ENCODE measurements at regions not wholly inside any gene's neighbourhood (a gene's known extent, or its start where the extent isn't known, plus 50 kb on each side); places are given as distances from the start of the nearest gene placed in this dataset.

GRCh38 chr14:86243158-86243557, 713.2 kb downstream of the FLRT2 start:
- Histone ChIP-seq H3K4me2 (ENCODE audit: insufficient read depth, low read length) (no peak overlapping the region), H3K9ac (ENCODE audit: low read depth, low read length) (no peak overlapping the region), H3K9me3 (ENCODE audit: insufficient read depth, low read length, severe bottlenecking) (no peaks in the 10 kb centered on the region), H3K36me3 (ENCODE audit: insufficient read depth, low read length) (no peaks in the 10 kb centered on the region), H3K4me3 (ENCODE audit: low read depth in 1 of 2, low read length in 2 of 2) (no peak overlapping the region), H2AFZ (ENCODE audit: low read depth, low read length) (no peak overlapping the region), H4K20me1 (ENCODE audit: insufficient read depth, low read length) (no peaks in the 10 kb centered on the region), H3K27me3 (ENCODE audit: insufficient read depth, low read length, poor library complexity) (no peaks in the 10 kb centered on the region), H3K4me1 (ENCODE audit: insufficient read depth, low read length) (no peaks in the 10 kb centered on the region), H3K79me2 (ENCODE audit: insufficient read depth, low read length) (no peaks in the 10 kb centered on the region), H3K27ac (ENCODE audit: low read length) (no peak overlapping the region)
- no peak for ATAC-seq (ENCODE audit: insufficient read depth, low read depth)
- no peak for TF ChIP-seq CTCF (IDR thresholded peaks at IDR 0.05; ENCODE audit: borderline replicate concordance, extremely low read depth, low read length, poor library complexity, severe bottlenecking)
- TF ChIP-seq EZH2 (IDR thresholded peaks at IDR 0.05; ENCODE audit: borderline replicate concordance, low read depth, low read length, severe bottlenecking): no peak
- no peak for DNase-seq

- Histone ChIP-seq H3K27me3 (ENCODE audit: insufficient read depth, low read length, poor library complexity) (no peaks in the 10 kb centered on the region), H3K4me2 (ENCODE audit: insufficient read depth, low read length) (no peak overlapping the region), H3K79me2 (ENCODE audit: insufficient read depth, low read length) (no peaks in the 10 kb centered on the region), H2AFZ (ENCODE audit: low read depth, low read length) (no peak overlapping the region), H3K36me3 (ENCODE audit: insufficient read depth, low read length) (no peaks in the 10 kb centered on the region), H3K4me3 (ENCODE audit: low read depth in 1 of 2, low read length in 2 of 2) (no peak overlapping the region), H3K9ac (ENCODE audit: low read depth, low read length) (no peak overlapping the region), H3K9me3 (ENCODE audit: insufficient read depth, low read length, severe bottlenecking) (peaks cover 4% of the 10 kb centered on the region), H3K27ac (ENCODE audit: low read length) (no peak overlapping the region), H3K4me1 (ENCODE audit: insufficient read depth, low read length) (peaks cover 6% of the 10 kb centered on the region; the same call in 1 of the 2 replicates), H4K20me1 (ENCODE audit: insufficient read depth, low read length) (no peaks in the 10 kb centered on the region)
- TF ChIP-seq CTCF (IDR thresholded peaks at IDR 0.05; ENCODE audit: borderline replicate concordance, extremely low read depth, low read length, poor library complexity, severe bottlenecking) (no peak), EZH2 (IDR thresholded peaks at IDR 0.05; ENCODE audit: borderline replicate concordance, low read depth, low read length, severe bottlenecking) (no peak)
- peak; percentile 64 for ATAC-seq (ENCODE audit: insufficient read depth, low read depth)
- DNase-seq: no peak
Observed at GRCh38 chr14:86237733-86238132, 707.8 kb downstream of the FLRT2 start.

DNA sequence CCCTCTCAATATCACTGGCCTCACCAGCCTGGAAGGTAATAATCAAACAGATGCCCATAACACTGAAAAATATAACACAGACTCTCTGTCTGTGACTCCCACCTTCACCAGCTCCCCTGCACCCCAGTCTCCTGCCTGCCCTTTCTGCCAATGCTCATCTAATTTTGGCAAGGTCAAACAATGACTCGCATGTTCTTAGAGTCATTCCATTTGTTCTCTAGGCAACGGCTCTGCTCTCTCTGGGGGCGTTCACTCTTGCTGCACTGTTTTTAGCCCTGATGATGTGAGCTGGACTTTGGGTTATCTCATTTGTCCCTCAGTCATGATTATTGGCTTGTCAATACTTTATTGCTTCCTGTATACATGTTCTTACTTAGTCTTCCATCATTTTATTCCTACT, 691.8 kb downstream of the FLRT2 start:
- Histone ChIP-seq H3K79me2 (ENCODE audit: insufficient read depth, low read length) (no peaks in the 10 kb centered on the region), H3K4me3 (ENCODE audit: low read depth in 1 of 2, low read length in 2 of 2) (no peak overlapping the region), H3K27me3 (ENCODE audit: insufficient read depth, low read length, poor library complexity) (no peaks in the 10 kb centered on the region), H3K4me2 (ENCODE audit: insufficient read depth, low read length) (no peak overlapping the region), H3K9me3 (ENCODE audit: insufficient read depth, low read length, severe bottlenecking) (no peaks in the 10 kb centered on the region), H3K9ac (ENCODE audit: low read depth, low read length) (no peak overlapping the region), H4K20me1 (ENCODE audit: insufficient read depth, low read length) (no peaks in the 10 kb centered on the region), H3K4me1 (ENCODE audit: insufficient read depth, low read length) (peaks cover 17% of the 10 kb centered on the region), H2AFZ (ENCODE audit: low read depth, low read length) (no peak overlapping the region), H3K27ac (ENCODE audit: low read length) (no peak overlapping the region), H3K36me3 (ENCODE audit: insufficient read depth, low read length) (no peaks in the 10 kb centered on the region)
- ATAC-seq (ENCODE audit: insufficient read depth, low read depth) (no peak), DNase-seq (no peak)
- no peak for TF ChIP-seq EZH2 (IDR thresholded peaks at IDR 0.05; ENCODE audit: borderline replicate concordance, low read depth, low read length, severe bottlenecking)
- TF ChIP-seq CTCF (IDR thresholded peaks at IDR 0.05; ENCODE audit: borderline replicate concordance, extremely low read depth, low read length, poor library complexity, severe bottlenecking): no peak

GRCh38 chr14:86221000-86221399, 691.1 kb downstream of the FLRT2 start:
- Histone ChIP-seq H3K4me1 (ENCODE audit: insufficient read depth, low read length) (peaks cover 10% of the 10 kb centered on the region), H3K9me3 (ENCODE audit: insufficient read depth, low read length, severe bottlenecking) (no peaks in the 10 kb centered on the region), H3K9ac (ENCODE audit: low read depth, low read length) (no peak overlapping the region), H3K27me3 (ENCODE audit: insufficient read depth, low read length, poor library complexity) (no peaks in the 10 kb centered on the region), H3K4me2 (ENCODE audit: insufficient read depth, low read length) (no peak overlapping the region), H2AFZ (ENCODE audit: low read depth, low read length) (no peak overlapping the region), H3K79me2 (ENCODE audit: insufficient read depth, low read length) (no peaks in the 10 kb centered on the region), H3K36me3 (ENCODE audit: insufficient read depth, low read length) (no peaks in the 10 kb centered on the region), H3K4me3 (ENCODE audit: low read depth in 1 of 2, low read length in 2 of 2) (no peak overlapping the region), H4K20me1 (ENCODE audit: insufficient read depth, low read length) (no peaks in the 10 kb centered on the region), H3K27ac (ENCODE audit: low read length) (no peak overlapping the region)
- no peak for TF ChIP-seq CTCF (IDR thresholded peaks at IDR 0.05; ENCODE audit: borderline replicate concordance, extremely low read depth, low read length, poor library complexity, severe bottlenecking)
- no peak for TF ChIP-seq EZH2 (IDR thresholded peaks at IDR 0.05; ENCODE audit: borderline replicate concordance, low read depth, low read length, severe bottlenecking)
- DNase-seq: peak; percentile 18
- peak; percentile 44; the same call in 1 of the 3 replicates for ATAC-seq (ENCODE audit: insufficient read depth, low read depth)
